GM19043 (cell line): ENCODE measurements at regions not wholly inside any gene's neighbourhood (a gene's known extent, or its start where the extent isn't known, plus 50 kb on each side); places are given as distances from the start of the nearest gene placed in this dataset.

Experiments used
- ATAC-seq: cut with Tn5 transposase; IDR thresholded peaks from one replicate; pipeline ENCODE4 v1.9.1; 2021; ENCODE audit warnings: low read depth; ENCODE audit not compliant: unreplicated experiment

GRCh38 chr12:84315926-84316325 is 596.7 kb downstream of the SLC6A15 start:
- ATAC-seq = no peak

GRCh38 chr12:84313323-84313675 is 599.3 kb downstream of the SLC6A15 start:
- ATAC-seq = no peak

GRCh38 chr12:84308211-84308610 is 604.4 kb downstream of the SLC6A15 start:
- ATAC-seq = no peak

GRCh38 chr12:84305144-84305543 is 607.5 kb downstream of the SLC6A15 start:
- ATAC-seq = no peak

- ATAC-seq = no peak
Observed at GRCh38 chr12:84294246-84294645, 618.4 kb downstream of the SLC6A15 start.

GRCh38 chr12:84290168-84290567 is 622.4 kb downstream of the SLC6A15 start:
- no peak for ATAC-seq

GRCh38 chr12:84277986-84278385 is 634.6 kb downstream of the SLC6A15 start:
- no peak for ATAC-seq

GRCh38 chr12:84276215-84276614 is 636.4 kb downstream of the SLC6A15 start:
- no peak for ATAC-seq

- ATAC-seq = no peak
Observed at GRCh38 chr12:84272324-84272723, 640.3 kb downstream of the SLC6A15 start.

GRCh38 chr12:84270470-84271140 is 642.0 kb downstream of the SLC6A15 start:
- ATAC-seq = no peak

GRCh38 chr12:84247931-84248330 is 664.7 kb downstream of the SLC6A15 start:
- no peak for ATAC-seq

- ATAC-seq = no peak
Observed at GRCh38 chr12:84243686-84244085, 668.9 kb downstream of the SLC6A15 start.

- ATAC-seq = no peak
Observed at GRCh38 chr12:84222841-84223240, 689.8 kb downstream of the SLC6A15 start.

GRCh38 chr12:84218406-84218805 is 694.2 kb downstream of the SLC6A15 start:
- no peak for ATAC-seq

GRCh38 chr12:84201976-84202375 is 710.6 kb downstream of the SLC6A15 start:
- ATAC-seq = no peak

- no peak for ATAC-seq
Observed at GRCh38 chr12:84198294-84198946, 714.2 kb downstream of the SLC6A15 start.

GRCh38 chr12:84191779-84192178 is 720.8 kb downstream of the SLC6A15 start:
- ATAC-seq = no peak

GRCh38 chr12:84186433-84186832 is 726.2 kb downstream of the SLC6A15 start:
- no peak for ATAC-seq

GRCh38 chr12:84183576-84183975 is 729.0 kb downstream of the SLC6A15 start:
- ATAC-seq = no peak

- ATAC-seq = no peak
Observed at GRCh38 chr12:84174115-84174514, 738.5 kb downstream of the SLC6A15 start.

- ATAC-seq = no peak
Observed at GRCh38 chr12:84172823-84173424, 739.7 kb downstream of the SLC6A15 start.

GRCh38 chr12:84166812-84167211 is 745.8 kb downstream of the SLC6A15 start:
- no peak for ATAC-seq
